ENCODE measurements at regions not wholly inside any gene's neighbourhood (a gene's known extent, or its start where the extent isn't known, plus 50 kb on each side); places are given as distances from the start of the nearest gene placed in this dataset.
"Not testable (repeated sequence)": the region's sequence is repeated elsewhere in the genome, so short reads cannot be mapped to it uniquely, and the experiment has no call there.

GRCh38 chr7:1351881-1352625 lies 107.2 kb downstream of the MICALL2 start:
- no peak overlapping the region for H2BK5ac ChIP-seq (ENCODE audit: low read length)
- H3K79me2 ChIP-seq (ENCODE audit: control insufficient read depth, insufficient read depth, low read length): no peaks in the 10 kb centered on the region
- H3K4me1 ChIP-seq (ENCODE audit: control insufficient read depth, low read depth, low read length): no peaks in the 10 kb centered on the region
- no peak overlapping the region for H4K8ac ChIP-seq (ENCODE audit: low read depth, low read length)
- H3K79me1 ChIP-seq (ENCODE audit: low read length): no peaks in the 10 kb centered on the region
- WGBS (ENCODE audit: extremely low coverage, insufficient coverage, low lambda C conversion rate): no CpG with 5 or more reads among the region's 30 CpGs
- no peak overlapping the region for H3K18ac ChIP-seq (ENCODE audit: low read length)
- no peak overlapping the region for H3K56ac ChIP-seq (ENCODE audit: low read length)
- no peak overlapping the region for H3K23ac ChIP-seq (ENCODE audit: low read length)
- no peak overlapping the region for H2BK15ac ChIP-seq (replicated peaks; ENCODE audit: low read depth)
- H2BK120ac ChIP-seq (ENCODE audit: low read depth, low read length): no peak overlapping the region
- H2AK5ac ChIP-seq (ENCODE audit: low read length): no peak overlapping the region
- no peak for DNase-seq
- H3K4me3 ChIP-seq (ENCODE audit: low read length): no peak overlapping the region
- H3K4ac ChIP-seq (ENCODE audit: low read depth, low read length): no peak overlapping the region
- H3K9ac ChIP-seq (ENCODE audit: low read length): no peak overlapping the region
- H3K4me2 ChIP-seq (ENCODE audit: low read length): no peak overlapping the region
- no peaks in the 10 kb centered on the region for H3K27me3 ChIP-seq (ENCODE audit: insufficient read depth, low read length, poor library complexity)
- no peak overlapping the region for H4K5ac ChIP-seq (ENCODE audit: low read length)
- no peak overlapping the region for H3K27ac ChIP-seq (ENCODE audit: low read depth, low read length)
- no peaks in the 10 kb centered on the region for H3K36me3 ChIP-seq (ENCODE audit: control insufficient read depth, insufficient read depth, low read length)

- no peak overlapping the region for H3K23ac ChIP-seq (ENCODE audit: low read length)
- no peak overlapping the region for H4K5ac ChIP-seq (ENCODE audit: low read length)
- H3K4me2 ChIP-seq (ENCODE audit: low read length): no peak overlapping the region
- H2BK5ac ChIP-seq (ENCODE audit: low read length): no peak overlapping the region
- no peak for DNase-seq
- no peak overlapping the region for H3K9ac ChIP-seq (ENCODE audit: low read length)
- no peak overlapping the region for H3K56ac ChIP-seq (ENCODE audit: low read length)
- no peak overlapping the region for H3K27ac ChIP-seq (ENCODE audit: low read depth, low read length)
- H3K36me3 ChIP-seq (ENCODE audit: control insufficient read depth, insufficient read depth, low read length): no peaks in the 10 kb centered on the region
- no peak overlapping the region for H4K8ac ChIP-seq (ENCODE audit: low read depth, low read length)
- no peak overlapping the region for H2BK15ac ChIP-seq (replicated peaks; ENCODE audit: low read depth)
- no peak overlapping the region for H2BK120ac ChIP-seq (ENCODE audit: low read depth, low read length)
- no peaks in the 10 kb centered on the region for H3K4me1 ChIP-seq (ENCODE audit: control insufficient read depth, low read depth, low read length)
- H3K4ac ChIP-seq (ENCODE audit: low read depth, low read length): no peak overlapping the region
- no CpG with 5 or more reads among the region's 27 CpGs for WGBS (ENCODE audit: extremely low coverage, insufficient coverage, low lambda C conversion rate)
- H3K79me2 ChIP-seq (ENCODE audit: control insufficient read depth, insufficient read depth, low read length): no peaks in the 10 kb centered on the region
- no peaks in the 10 kb centered on the region for H3K27me3 ChIP-seq (ENCODE audit: insufficient read depth, low read length, poor library complexity)
- no peak overlapping the region for H3K18ac ChIP-seq (ENCODE audit: low read length)
- H2AK5ac ChIP-seq (ENCODE audit: low read length): no peak overlapping the region
- H3K79me1 ChIP-seq (ENCODE audit: low read length): no peaks in the 10 kb centered on the region
- H3K4me3 ChIP-seq (ENCODE audit: low read length): no peak overlapping the region
These were observed 106.5 kb downstream of the MICALL2 start for GRCh38 chr7:1352656-1353271.

GRCh38 chr7:1354661-1355567 lies 104.4 kb downstream of the MICALL2 start:
- Histone ChIP-seq H2BK15ac (replicated peaks; ENCODE audit: low read depth) (no peak overlapping the region), H3K27me3 (ENCODE audit: insufficient read depth, low read length, poor library complexity) (no peaks in the 10 kb centered on the region), H3K56ac (ENCODE audit: low read length) (no peak overlapping the region), H3K79me1 (ENCODE audit: low read length) (no peaks in the 10 kb centered on the region), H3K4me1 (ENCODE audit: control insufficient read depth, low read depth, low read length) (no peaks in the 10 kb centered on the region), H2BK120ac (ENCODE audit: low read depth, low read length) (no peak overlapping the region), H3K18ac (ENCODE audit: low read length) (no peak overlapping the region), H4K8ac (ENCODE audit: low read depth, low read length) (no peak overlapping the region), H3K4me2 (ENCODE audit: low read length) (no peak overlapping the region), H2AK5ac (ENCODE audit: low read length) (no peak overlapping the region), H3K9ac (ENCODE audit: low read length) (no peak overlapping the region), H3K27ac (ENCODE audit: low read depth, low read length) (no peak overlapping the region), H3K23ac (ENCODE audit: low read length) (no peak overlapping the region), H2BK5ac (ENCODE audit: low read length) (no peak overlapping the region), H3K4ac (ENCODE audit: low read depth, low read length) (no peak overlapping the region), H3K79me2 (ENCODE audit: control insufficient read depth, insufficient read depth, low read length) (no peaks in the 10 kb centered on the region), H3K4me3 (ENCODE audit: low read length) (no peak overlapping the region), H3K36me3 (ENCODE audit: control insufficient read depth, insufficient read depth, low read length) (no peaks in the 10 kb centered on the region), H4K5ac (ENCODE audit: low read length) (no peak overlapping the region)
- DNase-seq: no peak
- WGBS (ENCODE audit: extremely low coverage, insufficient coverage, low lambda C conversion rate): no CpG with 5 or more reads among the region's 32 CpGs

GRCh38 chr7:1355568-1356340 lies 103.5 kb downstream of the MICALL2 start:
- H3K4me1 ChIP-seq (ENCODE audit: control insufficient read depth, low read depth, low read length): no peaks in the 10 kb centered on the region
- no peak for DNase-seq
- no peak overlapping the region for H3K9ac ChIP-seq (ENCODE audit: low read length)
- H3K23ac ChIP-seq (ENCODE audit: low read length): no peak overlapping the region
- no peak overlapping the region for H4K8ac ChIP-seq (ENCODE audit: low read depth, low read length)
- H3K56ac ChIP-seq (ENCODE audit: low read length): no peak overlapping the region
- H2BK120ac ChIP-seq (ENCODE audit: low read depth, low read length): no peak overlapping the region
- no peak overlapping the region for H2BK5ac ChIP-seq (ENCODE audit: low read length)
- H3K36me3 ChIP-seq (ENCODE audit: control insufficient read depth, insufficient read depth, low read length): no peaks in the 10 kb centered on the region
- no peaks in the 10 kb centered on the region for H3K27me3 ChIP-seq (ENCODE audit: insufficient read depth, low read length, poor library complexity)
- no peak overlapping the region for H3K4ac ChIP-seq (ENCODE audit: low read depth, low read length)
- no peaks in the 10 kb centered on the region for H3K79me1 ChIP-seq (ENCODE audit: low read length)
- H3K4me2 ChIP-seq (ENCODE audit: low read length): no peak overlapping the region
- no peak overlapping the region for H2BK15ac ChIP-seq (replicated peaks; ENCODE audit: low read depth)
- no peak overlapping the region for H2AK5ac ChIP-seq (ENCODE audit: low read length)
- no peak overlapping the region for H3K18ac ChIP-seq (ENCODE audit: low read length)
- no peak overlapping the region for H3K27ac ChIP-seq (ENCODE audit: low read depth, low read length)
- no peak overlapping the region for H4K5ac ChIP-seq (ENCODE audit: low read length)
- no CpG with 5 or more reads among the region's 24 CpGs for WGBS (ENCODE audit: extremely low coverage, insufficient coverage, low lambda C conversion rate)
- H3K79me2 ChIP-seq (ENCODE audit: control insufficient read depth, insufficient read depth, low read length): no peaks in the 10 kb centered on the region
- no peak overlapping the region for H3K4me3 ChIP-seq (ENCODE audit: low read length)

GRCh38 chr7:1356853-1357252 lies 102.4 kb downstream of the MICALL2 start:
- H3K27me3 ChIP-seq (ENCODE audit: insufficient read depth, low read length, poor library complexity): not testable (repeated sequence)

More at GRCh38 chr7:1356853-1357252, 102.4 kb downstream of the MICALL2 start:
- H4K5ac ChIP-seq (ENCODE audit: low read length); H3K56ac ChIP-seq (ENCODE audit: low read length); H3K4ac ChIP-seq (ENCODE audit: low read depth, low read length); H2BK5ac ChIP-seq (ENCODE audit: low read length); DNase-seq; H3K27ac ChIP-seq (ENCODE audit: low read depth, low read length); H3K4me2 ChIP-seq (ENCODE audit: low read length); H2AK5ac ChIP-seq (ENCODE audit: low read length); H3K18ac ChIP-seq (ENCODE audit: low read length); H3K79me2 ChIP-seq (ENCODE audit: control insufficient read depth, insufficient read depth, low read length); H2BK120ac ChIP-seq (ENCODE audit: low read depth, low read length); H3K79me1 ChIP-seq (ENCODE audit: low read length); H3K4me3 ChIP-seq (ENCODE audit: low read length); H4K8ac ChIP-seq (ENCODE audit: low read depth, low read length); H2BK15ac ChIP-seq (replicated peaks; ENCODE audit: low read depth); H3K4me1 ChIP-seq (ENCODE audit: control insufficient read depth, low read depth, low read length); H3K9ac ChIP-seq (ENCODE audit: low read length); H3K36me3 ChIP-seq (ENCODE audit: control insufficient read depth, insufficient read depth, low read length); H3K23ac ChIP-seq (ENCODE audit: low read length): not testable (repeated sequence)
- WGBS (ENCODE audit: extremely low coverage, insufficient coverage, low lambda C conversion rate): no CpG with 5 or more reads among the region's 6 CpGs

All from mesendoderm (in vitro differentiated cells).